B cell (primary cell): ENCODE measurements at regions not wholly inside any gene's neighbourhood (a gene's known extent, or its start where the extent isn't known, plus 50 kb on each side); places are given as distances from the start of the nearest gene placed in this dataset.

Experiments
- ATAC-seq: fragments of 200-7000 bp; cut with Tn5 transposase; one replicate; pipeline ENCODE4 v1.10.0; 2021; ENCODE audit warnings: low read depth, mild to moderate bottlenecking, moderate number of reproducible peaks, moderate library complexity
- CTCF ChIA-PET: fragments of 350-600 bp; sonication (Branson Sonifier 250); formaldehyde crosslinking; loops from one replicate; lab custom pipeline; 2021; ENCODE audit warnings: antibody characterized with exemption, inconsistent platforms; lab: Charles Lee
- POLR2A ChIA-PET: fragments of 350-600 bp; sonication (Branson Sonifier 250); formaldehyde crosslinking; loops from one replicate; lab custom pipeline; 2021; ENCODE audit warnings: antibody characterized with exemption; lab: Charles Lee
- DNase-seq: peaks from one replicate; pipeline ENCODE4 v3.0.0; 2013
- H2AFZ ChIP-seq: 2 replicates; pipeline ENCODE4 v1.6.1; 2012; ENCODE audit warnings: mild to moderate bottlenecking, low read depth, low read length; ENCODE audit not compliant: insufficient read depth, poor library complexity, severe bottlenecking
- H3K27ac ChIP-seq, 2 donors: 1 replicate in 1 of 2; 2 replicates in 1 of 2; pipeline ENCODE4 v1.5.1; 2012 to 2013; ENCODE audit warnings: low read length in 2 of 2, mild to moderate bottlenecking in 2 of 2, moderate library complexity in 1 of 2
- H3K27me3 ChIP-seq, 4 experiments: fragments of 200-600 bp in 1 of 4; sonication (generic) in 1 of 4; replicated peaks in 1 of 4; 1 replicate in 2 of 4; 2 replicates in 2 of 4; pipeline versions ENCODE4 v1.6.1 to v1.7.0; 2013 to 2016; ENCODE audit warnings: low read length in 3 of 4, mild to moderate bottlenecking in 2 of 4, mixed read lengths in 1 of 4, moderate library complexity in 1 of 4; ENCODE audit not compliant: insufficient read depth in 4 of 4, control insufficient read depth in 3 of 4; ENCODE audit errors: control extremely low read depth in 1 of 4
- H3K36me3 ChIP-seq, 2 experiments: replicated peaks in 1 of 2; 1 replicate in 1 of 2; 2 replicates in 1 of 2; pipeline versions ENCODE4 v1.6.1 to v1.7.1; 2013; ENCODE audit warnings: low read length in 1 of 2; ENCODE audit not compliant: insufficient read depth in 2 of 2, control insufficient read depth in 1 of 2; ENCODE audit errors: control extremely low read depth in 1 of 2, extremely low read depth in 1 of 2
- H3K4me1 ChIP-seq, 2 donors: fragments of 200-600 bp in 1 of 2; sonication (generic) in 1 of 2; 1 replicate in 1 of 2; 2 replicates in 1 of 2; pipeline versions ENCODE4 v1.5.1 to v1.6.1; 2013 to 2017; ENCODE audit warnings: low read length in 2 of 2; ENCODE audit not compliant: control insufficient read depth in 2 of 2, insufficient read depth in 2 of 2
- H3K4me2 ChIP-seq: replicated peaks from 2 replicates; pipeline ENCODE3; 2012; ENCODE audit warnings: mild to moderate bottlenecking, low read depth, low read length; ENCODE audit not compliant: poor library complexity, severe bottlenecking
- H3K4me3 ChIP-seq, 5 experiments: fragments of 200-600 bp in 1 of 5; sonication (generic) in 1 of 5; 1 replicate in 3 of 5; 2 replicates in 2 of 5; pipeline versions ENCODE4 v1.5.1 to v1.7.0; 2011 to 2016; ENCODE audit warnings: low read length in 4 of 5, mild to moderate bottlenecking in 4 of 5, low read depth in 2 of 5, control low read depth in 1 of 5, moderate library complexity in 1 of 5; ENCODE audit not compliant: insufficient read depth in 1 of 5; ENCODE audit errors: control extremely low read depth in 1 of 5, extremely low read depth in 1 of 5
- H3K79me2 ChIP-seq: fragments of 200-600 bp; sonication (generic); one replicate; pipeline ENCODE4 v1.6.0; 2016; ENCODE audit warnings: low read length; ENCODE audit not compliant: control insufficient read depth, insufficient read depth
- H3K9ac ChIP-seq: fragments of 200-600 bp; sonication (generic); 2 replicates; pipeline ENCODE4 v1.6.1; 2017; ENCODE audit warnings: mild to moderate bottlenecking, low read length, moderate library complexity
- H3K9me3 ChIP-seq, 3 donors: one replicate each; pipeline versions ENCODE4 v1.6.1 to v1.7.1; 2013; ENCODE audit warnings: low read length in 2 of 3; ENCODE audit not compliant: control insufficient read depth in 2 of 3, insufficient read depth in 1 of 3; ENCODE audit errors: control extremely low read depth in 1 of 3
- H4K20me1 ChIP-seq: 2 replicates; pipeline ENCODE4 v1.6.0; 2012; ENCODE audit warnings: mild to moderate bottlenecking, low read length; ENCODE audit not compliant: insufficient read depth, control insufficient read depth, poor library complexity, severe bottlenecking
- H3K27ac Mint-ChIP-seq: one replicate; pipeline ENCODE4 v1.8.0; 2021; ENCODE audit warnings: mixed read lengths
- H3K27me3 Mint-ChIP-seq: one replicate; pipeline ENCODE4 v1.8.0; 2021; ENCODE audit warnings: mixed read lengths
- H3K4me1 Mint-ChIP-seq: one replicate; pipeline ENCODE4 v1.8.0; 2021; ENCODE audit warnings: mixed read lengths
- H3K4me3 Mint-ChIP-seq: one replicate; pipeline ENCODE4 v1.8.0; 2021; ENCODE audit warnings: mixed read lengths
- H3K9me3 Mint-ChIP-seq: one replicate; pipeline ENCODE4 v1.8.0; 2022; ENCODE audit warnings: mixed read lengths; ENCODE audit not compliant: insufficient read depth
- CTCF ChIP-seq: fragments of 200-600 bp; IDR thresholded peaks from one replicate; pipeline ENCODE4 v1.8.0; 2022; ENCODE audit warnings: antibody characterized with exemption, mild to moderate bottlenecking
- EZH2 ChIP-seq: IDR thresholded peaks from 2 replicates; pipeline ENCODE4 v1.6.1; 2012; ENCODE audit warnings: borderline replicate concordance, low read depth, mild to moderate bottlenecking, moderate library complexity, low read length; ENCODE audit not compliant: insufficient read depth, poor library complexity, severe bottlenecking
- WGBS: methylation state at CpG from one replicate; pipeline ENCODE4 v1.1.5; 2013; ENCODE audit warnings: missing lambda C conversion rate; ENCODE audit not compliant: insufficient coverage; 5-methylcytosine and 5-hydroxymethylcytosine counted together
- intact Hi-C: fragments of 100-400 bp; cut with micrococcal nuclease; formaldehyde crosslinking; loops from one replicate; pipeline ENCODE4 v1.10.0; 2022

GRCh38 chr5:33161421-33161820 lies 279.3 kb upstream of the TARS1 start:
- no peak overlapping the region for H2AFZ ChIP-seq
- no peak overlapping the region for H3K9ac ChIP-seq
- 71% methylated on average over 1 of the region's 3 CpGs for WGBS
- DNase-seq (no peak), ATAC-seq (no peak)
- no peaks in the 10 kb centered on the region for H3K4me1 Mint-ChIP-seq
- no peak overlapping the region for H3K4me3 Mint-ChIP-seq
- no peak overlapping the region for H3K27ac ChIP-seq
- no peaks in the 10 kb centered on the region for H3K27me3 ChIP-seq
- no peak overlapping the region for H3K27ac Mint-ChIP-seq
- H3K4me2 ChIP-seq = no peak overlapping the region
- no peak for TF ChIP-seq CTCF
- TF ChIP-seq EZH2 = no peak
- H3K36me3 ChIP-seq = no peaks in the 10 kb centered on the region
- H4K20me1 ChIP-seq = no peaks in the 10 kb centered on the region
- no peaks in the 10 kb centered on the region for H3K79me2 ChIP-seq
- no peaks in the 10 kb centered on the region for H3K9me3 Mint-ChIP-seq
- H3K27me3 Mint-ChIP-seq = no peaks in the 10 kb centered on the region
- peaks cover 0 to 6% (median 0%) of the 10 kb centered on the region in 3 donors for H3K9me3 ChIP-seq
- no peaks in the 10 kb centered on the region for H3K4me1 ChIP-seq
- intact Hi-C loops = no loop called here
- CTCF ChIA-PET = no interaction called here
- no peak overlapping the region for H3K4me3 ChIP-seq
- POLR2A ChIA-PET = no interaction called here

GRCh38 chr5:33162057-33162456 lies 278.7 kb upstream of the TARS1 start:
- Histone ChIP-seq H4K20me1 (no peaks in the 10 kb centered on the region), H3K4me3 (no peak overlapping the region), H2AFZ (no peak overlapping the region), H3K27ac (no peak overlapping the region), H3K79me2 (no peaks in the 10 kb centered on the region), H3K4me1 (no peaks in the 10 kb centered on the region), H3K27me3 (no peaks in the 10 kb centered on the region), H3K36me3 (no peaks in the 10 kb centered on the region), H3K4me2 (no peak overlapping the region), H3K9ac (no peak overlapping the region), H3K9me3 (peaks cover 0 to 6% (median 0%) of the 10 kb centered on the region in 3 donors)
- no peak for ATAC-seq
- no peak overlapping the region for H3K27ac Mint-ChIP-seq
- ChIA-PET CTCF (no interaction called here), POLR2A (no interaction called here)
- H3K27me3 Mint-ChIP-seq = no peaks in the 10 kb centered on the region
- WGBS = 96% methylated on average over 18 of the region's 18 CpGs
- no peaks in the 10 kb centered on the region for H3K9me3 Mint-ChIP-seq
- TF ChIP-seq EZH2 (no peak), CTCF (no peak)
- no peaks in the 10 kb centered on the region for H3K4me1 Mint-ChIP-seq
- intact Hi-C loops = no loop called here
- no peak overlapping the region for H3K4me3 Mint-ChIP-seq
- DNase-seq = no peak
